ENCODE measurements at regions not wholly inside any gene's neighbourhood (a gene's known extent, or its start where the extent isn't known, plus 50 kb on each side); places are given as distances from the start of the nearest gene placed in this dataset.

- TF ChIP-seq POLR2A (IDR thresholded peaks at IDR 0.05) = no peak
- TF ChIP-seq EP300 (IDR thresholded peaks at IDR 0.05) = no peak
- no peak for TF ChIP-seq CTCF (IDR thresholded peaks at IDR 0.05)
- no peak for TF ChIP-seq POLR2AphosphoS5 (IDR thresholded peaks at IDR 0.05)
Observed at GRCh38 chr11:13136272-13136596, 127.1 kb downstream of the RASSF10 start.
